ENCODE measurements at regions not wholly inside any gene's neighbourhood (a gene's known extent, or its start where the extent isn't known, plus 50 kb on each side); places are given as distances from the start of the nearest gene placed in this dataset.
"Not testable (repeated sequence)": the region's sequence is repeated elsewhere in the genome, so short reads cannot be mapped to it uniquely, and the experiment has no call there.

DNA sequence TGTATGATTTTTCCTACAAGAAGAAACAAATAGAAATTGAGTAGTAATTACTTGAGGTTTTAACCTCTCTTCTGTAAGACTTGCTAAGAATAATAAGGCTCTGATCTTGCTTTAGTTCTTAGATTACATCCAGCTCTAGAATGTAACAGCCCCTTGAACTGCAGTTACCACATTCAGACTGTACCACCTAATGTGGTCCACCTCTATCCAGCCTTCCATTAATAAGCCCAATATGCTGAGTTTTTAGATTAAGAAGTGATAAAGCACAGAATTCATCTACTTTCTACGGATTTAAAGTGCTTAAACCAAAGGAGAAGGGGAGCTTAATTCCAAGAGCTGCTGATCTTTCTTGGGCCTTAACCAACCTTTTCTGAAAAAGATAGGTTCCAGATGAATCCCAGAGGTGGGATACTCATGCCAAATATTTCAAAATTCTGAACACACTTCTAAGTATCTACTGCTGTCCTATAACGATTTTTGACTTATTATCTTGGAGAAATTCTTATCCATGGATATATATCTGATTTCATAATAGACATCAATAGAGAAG is 131.5 kb downstream of the ZNF608 start:
- intact Hi-C loops (cut with DNase I), result no loop called here
- DNase-seq (no peak), ATAC-seq (no peak)
- TF ChIP-seq POLR2A (IDR thresholded peaks at IDR 0.05), result no peak
- TF ChIP-seq, protein P1, sequence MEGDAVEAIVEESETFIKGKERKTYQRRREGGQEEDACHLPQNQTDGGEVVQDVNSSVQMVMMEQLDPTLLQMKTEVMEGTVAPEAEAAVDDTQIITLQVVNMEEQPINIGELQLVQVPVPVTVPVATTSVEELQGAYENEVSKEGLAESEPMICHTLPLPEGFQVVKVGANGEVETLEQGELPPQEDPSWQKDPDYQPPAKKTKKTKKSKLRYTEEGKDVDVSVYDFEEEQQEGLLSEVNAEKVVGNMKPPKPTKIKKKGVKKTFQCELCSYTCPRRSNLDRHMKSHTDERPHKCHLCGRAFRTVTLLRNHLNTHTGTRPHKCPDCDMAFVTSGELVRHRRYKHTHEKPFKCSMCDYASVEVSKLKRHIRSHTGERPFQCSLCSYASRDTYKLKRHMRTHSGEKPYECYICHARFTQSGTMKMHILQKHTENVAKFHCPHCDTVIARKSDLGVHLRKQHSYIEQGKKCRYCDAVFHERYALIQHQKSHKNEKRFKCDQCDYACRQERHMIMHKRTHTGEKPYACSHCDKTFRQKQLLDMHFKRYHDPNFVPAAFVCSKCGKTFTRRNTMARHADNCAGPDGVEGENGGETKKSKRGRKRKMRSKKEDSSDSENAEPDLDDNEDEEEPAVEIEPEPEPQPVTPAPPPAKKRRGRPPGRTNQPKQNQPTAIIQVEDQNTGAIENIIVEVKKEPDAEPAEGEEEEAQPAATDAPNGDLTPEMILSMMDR (IDR thresholded peaks at IDR 0.05), result no peak
- Histone ChIP-seq H3K4me1 (no peaks in the 10 kb centered on the region), H3K27me3 (no peaks in the 10 kb centered on the region), H3K4me3 (no peak overlapping the region), H3K27ac (no peak overlapping the region), H3K36me3 (no peaks in the 10 kb centered on the region), H3K9me3 (no peaks in the 10 kb centered on the region)
- whole genome bisulfite sequencing (ENCODE audit: insufficient coverage, low coverage, low lambda C conversion rate, missing lambda C conversion rate), result 63% methylated on average over 2 of the region's 2 CpGs

DNA sequence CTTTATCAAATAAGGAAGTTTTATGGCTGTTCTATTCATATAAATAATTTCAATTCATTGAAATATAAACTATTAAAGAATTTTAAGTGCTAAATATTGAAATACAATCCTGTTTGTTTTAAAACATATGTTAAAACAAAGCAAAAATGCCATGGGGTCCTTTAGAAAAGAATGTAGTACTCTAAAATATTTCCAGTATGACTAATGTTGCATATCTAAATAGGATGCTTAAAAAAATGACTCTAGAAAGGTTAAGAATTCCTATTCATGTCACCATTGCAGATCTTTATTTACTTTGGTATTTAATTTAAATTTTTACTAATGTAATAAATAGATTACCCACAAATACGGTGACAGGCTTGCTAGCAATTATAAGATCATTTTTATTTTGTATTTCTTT is 132.3 kb downstream of the ZNF608 start:
- ATAC-seq (no peak), DNase-seq (no peak)
- TF ChIP-seq POLR2A (IDR thresholded peaks at IDR 0.05), result no peak
- TF ChIP-seq, protein P1 (IDR thresholded peaks at IDR 0.05), result no peak
- Histone ChIP-seq H3K36me3 (no peaks in the 10 kb centered on the region), H3K4me3 (no peak overlapping the region), H3K27ac (no peak overlapping the region), H3K4me1 (no peaks in the 10 kb centered on the region), H3K27me3 (no peaks in the 10 kb centered on the region), H3K9me3 (no peaks in the 10 kb centered on the region)
- WGBS (ENCODE audit: insufficient coverage, low coverage, low lambda C conversion rate, missing lambda C conversion rate), result 0% methylated on average over 1 of the region's 1 CpG
- intact Hi-C loops (cut with DNase I), result no loop called here

DNA sequence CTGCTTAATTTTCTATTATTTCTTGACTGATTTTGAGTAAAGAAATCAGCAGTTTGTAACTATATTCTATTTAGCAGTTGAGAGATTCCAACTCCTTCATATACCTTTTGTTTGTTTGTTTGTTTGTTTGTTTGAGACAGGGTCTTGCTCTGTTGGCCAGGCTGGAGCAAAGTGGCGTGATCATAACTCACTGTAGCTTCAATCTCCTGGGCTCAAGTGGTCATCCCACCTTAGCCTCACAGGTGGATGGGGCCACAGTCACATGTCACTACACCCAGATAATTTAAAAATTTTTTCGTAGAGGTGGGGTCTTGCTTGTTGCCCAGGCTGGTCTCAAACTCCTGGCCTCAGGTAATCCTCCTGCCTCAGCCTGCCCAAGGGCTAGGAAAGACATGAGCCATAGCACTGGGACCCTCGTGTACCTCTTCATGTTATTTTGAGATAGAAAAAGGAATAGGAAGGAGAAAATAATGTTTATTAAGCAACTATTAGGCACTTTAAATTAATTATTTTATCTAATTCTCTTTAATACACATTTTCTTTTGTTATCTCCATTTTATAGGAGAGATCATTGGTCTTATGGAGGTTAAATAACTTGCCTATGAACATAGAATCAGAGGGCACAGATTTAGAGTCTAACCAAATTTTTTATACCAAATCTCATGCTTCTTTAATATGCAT is 133.0 kb downstream of the ZNF608 start:
- ATAC-seq (no peak), DNase-seq (no peak)
- no peak overlapping the region for H3K27ac ChIP-seq
- TF ChIP-seq POLR2A (IDR thresholded peaks at IDR 0.05), result no peak
- TF ChIP-seq, protein P1 (IDR thresholded peaks at IDR 0.05), result no peak
- H3K9me3 ChIP-seq, result no peaks in the 10 kb centered on the region
- intact Hi-C loops (cut with DNase I), result no loop called here
- H3K4me3 ChIP-seq, result no peak overlapping the region
- no peaks in the 10 kb centered on the region for H3K4me1 ChIP-seq
- no peaks in the 10 kb centered on the region for H3K27me3 ChIP-seq
- H3K36me3 ChIP-seq, result no peaks in the 10 kb centered on the region
- WGBS (ENCODE audit: insufficient coverage, low coverage, low lambda C conversion rate, missing lambda C conversion rate), result 86% methylated on average over 3 of the region's 3 CpGs

GRCh38 chr5:124612023-124612422 is 134.4 kb downstream of the ZNF608 start:
- no peak overlapping the region for H3K27ac ChIP-seq
- ATAC-seq (no peak), DNase-seq (no peak)
- WGBS (ENCODE audit: insufficient coverage, low coverage, low lambda C conversion rate, missing lambda C conversion rate), result 63% methylated on average over 6 of the region's 7 CpGs
- H3K36me3 ChIP-seq, result no peaks in the 10 kb centered on the region
- H3K4me3 ChIP-seq, result no peak overlapping the region
- no peaks in the 10 kb centered on the region for H3K9me3 ChIP-seq
- no peaks in the 10 kb centered on the region for H3K27me3 ChIP-seq
- intact Hi-C loops (cut with DNase I), result no loop called here
- H3K4me1 ChIP-seq, result no peaks in the 10 kb centered on the region
- no peak for TF ChIP-seq POLR2A (IDR thresholded peaks at IDR 0.05)
- TF ChIP-seq, protein P1 (IDR thresholded peaks at IDR 0.05), result no peak

GRCh38 chr5:124611262-124611661 is 135.2 kb downstream of the ZNF608 start:
- ATAC-seq; H3K4me3 ChIP-seq; DNase-seq; H3K4me1 ChIP-seq; H3K9me3 ChIP-seq; H3K36me3 ChIP-seq; H3K27me3 ChIP-seq; H3K27ac ChIP-seq; intact Hi-C loops (cut with DNase I): not testable (repeated sequence)
- 89% methylated on average over 1 of the region's 1 CpG for WGBS (ENCODE audit: insufficient coverage, low coverage, low lambda C conversion rate, missing lambda C conversion rate)

DNA sequence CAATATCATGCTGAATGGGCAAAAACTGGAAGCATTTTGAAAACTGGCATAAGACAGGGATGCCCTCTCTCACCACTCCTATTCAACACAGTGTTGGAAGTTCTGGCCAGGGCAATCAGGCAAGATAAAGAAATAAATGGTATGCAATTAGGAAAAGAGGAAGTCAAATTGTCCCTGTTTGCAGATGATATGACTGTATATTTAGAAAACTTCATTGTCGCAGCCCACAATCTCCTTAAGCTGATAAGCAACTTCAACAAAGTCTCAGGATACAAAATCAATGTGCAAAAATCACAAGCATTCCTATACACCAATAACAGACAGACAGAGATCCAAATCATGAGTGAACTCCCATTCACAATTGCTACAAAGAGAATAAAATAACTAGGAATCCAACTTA is 136.8 kb downstream of the ZNF608 start:
- H3K4me1 ChIP-seq; H3K36me3 ChIP-seq; DNase-seq; intact Hi-C loops (cut with DNase I); H3K9me3 ChIP-seq; ATAC-seq; H3K27me3 ChIP-seq; H3K27ac ChIP-seq; H3K4me3 ChIP-seq: not testable (repeated sequence)
- WGBS (ENCODE audit: insufficient coverage, low coverage, low lambda C conversion rate, missing lambda C conversion rate), result 77% methylated on average over 1 of the region's 1 CpG

All from right lobe of liver (tissue), 6 donors.